GM12873 (cell line): ENCODE measurements at regions not wholly inside any gene's neighbourhood (a gene's known extent, or its start where the extent isn't known, plus 50 kb on each side); places are given as distances from the start of the nearest gene placed in this dataset.

Experiments
- TF ChIP-seq, protein P1 (sequence below): IDR thresholded peaks from 2 replicates; pipeline ENCODE4 v1.5.1; 2012; ENCODE audit warnings: low read depth, mild to moderate bottlenecking, moderate library complexity, low read length, control low read depth; ENCODE audit not compliant: insufficient read depth; ENCODE audit errors: missing control alignments

DNA sequence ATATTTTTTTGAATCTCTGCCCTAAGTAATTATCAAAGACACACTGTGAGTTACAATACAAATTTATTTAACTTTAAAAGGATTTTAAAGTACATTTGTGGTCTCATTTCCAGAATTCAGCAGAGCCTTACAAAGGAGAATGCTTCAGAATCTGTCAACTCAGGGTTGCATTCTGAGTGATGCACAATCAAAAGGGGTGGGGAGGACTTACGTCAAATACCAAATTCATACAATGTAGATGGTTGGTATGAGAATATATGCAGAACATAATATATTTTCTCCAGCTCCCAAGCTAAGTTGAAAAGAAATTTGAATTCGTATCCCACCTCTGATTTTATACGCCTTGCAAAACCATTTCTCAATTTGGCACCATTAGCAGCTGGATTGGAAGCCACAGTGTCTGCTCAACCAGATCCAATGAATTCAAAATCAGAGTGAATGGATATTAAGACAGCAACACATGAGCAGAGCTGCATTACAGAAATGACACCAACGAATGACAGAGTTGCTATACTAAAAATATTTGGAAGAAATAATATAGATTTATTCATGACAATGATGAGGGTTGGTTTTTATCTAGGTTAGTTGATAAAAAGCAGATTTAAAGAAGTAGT lies 110.4 kb upstream of the CFAP20DC start:
- TF ChIP-seq, protein P1, sequence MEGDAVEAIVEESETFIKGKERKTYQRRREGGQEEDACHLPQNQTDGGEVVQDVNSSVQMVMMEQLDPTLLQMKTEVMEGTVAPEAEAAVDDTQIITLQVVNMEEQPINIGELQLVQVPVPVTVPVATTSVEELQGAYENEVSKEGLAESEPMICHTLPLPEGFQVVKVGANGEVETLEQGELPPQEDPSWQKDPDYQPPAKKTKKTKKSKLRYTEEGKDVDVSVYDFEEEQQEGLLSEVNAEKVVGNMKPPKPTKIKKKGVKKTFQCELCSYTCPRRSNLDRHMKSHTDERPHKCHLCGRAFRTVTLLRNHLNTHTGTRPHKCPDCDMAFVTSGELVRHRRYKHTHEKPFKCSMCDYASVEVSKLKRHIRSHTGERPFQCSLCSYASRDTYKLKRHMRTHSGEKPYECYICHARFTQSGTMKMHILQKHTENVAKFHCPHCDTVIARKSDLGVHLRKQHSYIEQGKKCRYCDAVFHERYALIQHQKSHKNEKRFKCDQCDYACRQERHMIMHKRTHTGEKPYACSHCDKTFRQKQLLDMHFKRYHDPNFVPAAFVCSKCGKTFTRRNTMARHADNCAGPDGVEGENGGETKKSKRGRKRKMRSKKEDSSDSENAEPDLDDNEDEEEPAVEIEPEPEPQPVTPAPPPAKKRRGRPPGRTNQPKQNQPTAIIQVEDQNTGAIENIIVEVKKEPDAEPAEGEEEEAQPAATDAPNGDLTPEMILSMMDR: no peak

DNA sequence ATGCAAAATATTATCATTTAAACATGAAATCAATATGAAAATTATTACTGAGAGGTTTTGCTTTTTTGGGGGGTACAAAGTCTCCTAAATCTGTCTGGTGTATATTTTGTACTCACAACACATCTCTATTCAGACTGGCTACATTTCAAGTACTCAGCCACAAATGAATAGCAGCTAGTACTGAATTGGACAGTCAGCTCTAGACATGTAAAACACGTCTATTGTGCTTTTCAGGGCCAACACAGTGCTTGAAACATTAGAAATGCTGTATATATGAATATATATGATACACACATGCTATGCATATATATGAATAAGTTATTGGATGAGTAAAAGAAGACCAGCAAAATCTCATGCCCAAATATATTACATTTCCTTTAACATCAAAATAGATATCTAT lies 103.8 kb upstream of the CFAP20DC start:
- TF ChIP-seq, protein P1: no peak

DNA sequence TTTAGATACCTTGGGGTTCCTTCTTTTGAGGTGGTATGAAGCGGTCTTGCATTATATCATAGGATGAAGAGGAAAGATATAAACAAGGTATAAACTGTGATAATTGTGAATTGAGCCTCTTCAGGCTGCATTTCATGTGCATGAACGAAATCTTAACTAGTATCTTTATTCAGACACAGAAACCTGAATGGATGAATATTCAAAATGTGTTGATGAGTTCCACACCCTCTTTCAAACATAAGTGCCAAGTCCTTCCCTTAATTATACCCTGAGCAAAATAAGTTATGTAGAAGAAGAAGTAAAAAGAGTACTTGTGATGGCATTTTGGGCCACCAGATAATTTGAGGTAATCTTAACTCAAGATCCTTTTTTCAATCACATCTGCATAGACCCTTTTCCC lies 103.1 kb upstream of the CFAP20DC start:
- TF ChIP-seq, protein P1: no peak

DNA sequence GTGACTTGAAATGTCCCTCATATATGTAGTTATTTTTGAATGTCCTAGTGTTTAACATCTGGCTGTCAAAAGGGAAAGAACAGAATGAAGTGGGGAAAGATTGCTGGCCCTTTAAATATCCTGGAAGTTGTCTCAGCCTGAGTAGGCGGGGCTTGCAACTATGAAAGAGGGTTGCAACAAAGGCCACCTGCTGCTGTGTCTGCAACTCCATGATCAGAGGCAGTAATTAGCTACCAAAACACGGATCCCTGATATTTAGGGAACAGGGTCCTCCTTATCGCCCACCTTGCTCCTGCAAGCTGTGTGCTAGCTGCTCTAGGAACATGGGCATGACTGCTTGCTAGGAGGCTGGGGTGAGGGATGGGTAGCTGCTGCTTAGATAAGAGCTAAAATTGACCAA lies 100.2 kb upstream of the CFAP20DC start:
- TF ChIP-seq, protein P1: no peak

DNA sequence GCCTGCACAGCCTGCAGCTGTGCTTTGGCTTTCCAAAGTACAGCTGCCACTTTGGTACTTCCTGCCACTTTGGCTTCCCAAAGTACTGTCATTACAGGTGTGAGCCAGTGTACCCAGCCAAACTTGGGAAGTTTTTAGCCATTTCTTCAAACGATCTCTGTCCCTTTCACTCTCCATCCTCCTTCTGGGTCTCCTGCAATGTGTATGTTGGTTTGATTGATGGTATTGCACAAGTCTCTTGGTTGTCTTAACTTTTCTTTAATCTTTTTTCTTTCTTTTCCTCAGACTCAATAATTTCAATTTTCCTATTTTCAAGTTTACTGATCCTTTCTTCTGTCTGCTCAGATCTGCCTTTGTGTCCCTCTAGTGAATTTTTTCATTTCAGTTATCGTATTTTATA lies 99.3 kb upstream of the CFAP20DC start:
- TF ChIP-seq, protein P1: no peak

DNA sequence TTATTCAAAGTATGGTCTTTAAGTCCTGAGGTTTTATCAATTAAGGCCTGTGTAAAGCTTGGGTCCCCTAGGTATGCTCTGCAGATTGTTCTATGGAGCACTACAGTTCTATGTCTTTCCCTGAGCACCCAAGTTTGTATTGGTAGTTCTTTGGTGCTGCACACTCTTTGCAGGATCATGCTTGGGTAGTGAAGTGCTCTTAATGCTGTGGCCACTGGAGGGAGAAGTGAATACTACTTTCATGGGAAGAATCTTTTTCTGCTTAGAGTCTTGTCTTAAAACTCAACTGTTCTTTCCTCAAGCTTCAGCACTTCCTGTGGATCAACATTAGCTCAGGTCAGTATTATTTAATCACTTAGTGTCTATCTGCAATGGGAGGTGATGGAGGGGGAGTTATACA lies 93.6 kb upstream of the CFAP20DC start:
- TF ChIP-seq, protein P1: peak; percentile 17

DNA sequence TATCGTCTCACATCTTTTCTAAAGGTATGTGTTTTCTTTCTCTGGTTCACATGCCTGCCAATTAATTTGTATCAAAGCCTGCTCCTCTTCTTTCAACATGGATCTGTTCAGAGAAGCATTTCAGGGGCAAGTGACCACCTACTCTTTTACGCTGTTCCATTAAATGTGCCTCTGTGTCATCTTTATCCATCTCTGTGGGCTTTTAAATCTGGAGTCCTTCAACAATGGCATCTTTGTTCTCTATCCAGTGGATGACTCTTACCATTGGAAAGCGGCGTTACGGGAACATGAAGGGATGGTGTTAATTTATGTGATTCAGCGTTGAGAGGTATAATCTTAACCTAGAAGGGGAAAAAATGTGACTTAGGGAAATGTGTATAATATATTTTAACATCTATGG lies 92.7 kb upstream of the CFAP20DC start:
- TF ChIP-seq, protein P1: no peak
